ENCODE measurements at regions not wholly inside any gene's neighbourhood (a gene's known extent, or its start where the extent isn't known, plus 50 kb on each side); places are given as distances from the start of the nearest gene placed in this dataset.
"Not testable (repeated sequence)": the region's sequence is repeated elsewhere in the genome, so short reads cannot be mapped to it uniquely, and the experiment has no call there.

DNA sequence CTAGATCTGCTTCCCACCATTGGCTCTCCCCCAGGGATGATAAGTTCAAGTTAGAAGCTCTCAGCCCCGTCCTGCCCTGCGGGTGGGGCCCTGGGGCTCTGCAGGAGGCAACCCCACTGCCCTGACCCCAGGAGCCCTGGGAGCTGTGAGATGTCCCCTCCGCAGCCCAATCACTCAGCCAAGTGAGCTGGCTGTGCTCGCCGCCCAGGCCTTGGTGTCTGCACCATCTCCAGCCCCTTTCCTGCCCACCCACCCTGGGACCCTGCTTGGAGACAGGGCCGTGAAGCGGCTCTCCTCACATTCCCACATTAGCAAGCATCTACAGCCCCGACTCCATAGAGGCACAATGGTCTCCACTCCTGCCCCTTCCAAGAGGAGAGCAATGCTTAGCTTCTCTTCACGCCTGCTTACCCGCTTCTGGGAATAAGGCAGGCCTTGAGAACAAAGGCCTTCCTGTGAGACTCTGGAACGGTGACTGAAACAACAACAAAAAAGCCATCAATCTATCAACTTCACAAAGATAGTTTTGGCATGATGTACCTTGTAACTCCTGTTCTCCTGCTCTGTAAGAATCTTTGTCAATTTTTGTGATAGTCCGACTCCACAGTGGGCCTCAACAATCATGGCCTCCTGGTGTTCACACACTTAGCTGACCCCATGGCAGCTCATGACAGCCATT, 67.7 kb downstream of the FOXL3 start:
- Histone ChIP-seq H2AFZ (ENCODE audit: low read length, unreplicated experiment) (no peak overlapping the region), H3K27ac (ENCODE audit: low read depth, low read length) (no peak overlapping the region), H3K36me3 (ENCODE audit: insufficient read depth, low read length) (no peaks in the 10 kb centered on the region), H3K27me3 (ENCODE audit: insufficient read depth, low read length) (peaks cover 31% of the 10 kb centered on the region), H3K79me2 (ENCODE audit: control insufficient read depth, insufficient read depth, low read length, unreplicated experiment) (no peaks in the 10 kb centered on the region), H3K4me1 (ENCODE audit: control insufficient read depth, insufficient read depth, low read length, unreplicated experiment) (no peaks in the 10 kb centered on the region), H3K4me3 (ENCODE audit: low read depth, low read length) (no peak overlapping the region)

GRCh38 chr7:358352-358751, 68.4 kb downstream of the FOXL3 start:
- Histone ChIP-seq H3K27me3 (ENCODE audit: insufficient read depth, low read length) (peaks cover 31% of the 10 kb centered on the region), H3K4me3 (ENCODE audit: low read depth, low read length) (no peak overlapping the region), H3K79me2 (ENCODE audit: control insufficient read depth, insufficient read depth, low read length, unreplicated experiment) (no peaks in the 10 kb centered on the region), H3K27ac (ENCODE audit: low read depth, low read length) (no peak overlapping the region), H3K36me3 (ENCODE audit: insufficient read depth, low read length) (no peaks in the 10 kb centered on the region), H3K4me1 (ENCODE audit: control insufficient read depth, insufficient read depth, low read length, unreplicated experiment) (no peaks in the 10 kb centered on the region), H2AFZ (ENCODE audit: low read length, unreplicated experiment) (no peak overlapping the region)

DNA sequence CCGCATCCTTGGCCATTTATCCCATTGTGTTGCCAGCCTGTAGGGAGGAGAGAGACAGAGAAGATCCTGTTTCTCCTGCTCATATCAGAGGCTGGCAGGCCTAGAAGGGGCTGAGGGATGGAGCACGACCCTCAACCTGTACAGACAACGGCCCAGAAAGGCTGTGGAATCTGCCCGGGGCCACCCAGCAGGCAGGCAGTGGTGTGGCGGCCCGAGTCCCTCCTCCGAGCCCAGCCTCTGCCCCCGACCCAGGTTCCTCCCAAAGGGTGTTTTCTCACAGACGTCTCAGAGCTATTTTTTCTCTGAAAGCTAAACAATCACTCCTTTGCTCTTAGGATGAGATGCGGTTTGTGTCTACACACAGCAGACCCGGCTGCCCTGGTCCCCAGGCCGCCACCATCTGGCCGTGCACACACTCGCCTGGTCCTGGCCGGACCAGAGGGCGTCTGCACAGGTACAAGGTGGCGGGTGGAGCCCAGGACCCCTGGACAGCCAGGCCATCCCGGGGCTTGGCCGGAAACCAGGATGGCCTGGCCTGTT, 69.3 kb downstream of the FOXL3 start:
- H3K79me2 ChIP-seq (ENCODE audit: control insufficient read depth, insufficient read depth, low read length, unreplicated experiment), result no peaks in the 10 kb centered on the region
- H3K27ac ChIP-seq (ENCODE audit: low read depth, low read length), result no peak overlapping the region
- H3K36me3 ChIP-seq (ENCODE audit: insufficient read depth, low read length), result no peaks in the 10 kb centered on the region
- no peaks in the 10 kb centered on the region for H3K4me1 ChIP-seq (ENCODE audit: control insufficient read depth, insufficient read depth, low read length, unreplicated experiment)
- peaks cover 31% of the 10 kb centered on the region for H3K27me3 ChIP-seq (ENCODE audit: insufficient read depth, low read length)
- H3K4me3 ChIP-seq (ENCODE audit: low read depth, low read length), result no peak overlapping the region
- no peak overlapping the region for H2AFZ ChIP-seq (ENCODE audit: low read length, unreplicated experiment)

DNA sequence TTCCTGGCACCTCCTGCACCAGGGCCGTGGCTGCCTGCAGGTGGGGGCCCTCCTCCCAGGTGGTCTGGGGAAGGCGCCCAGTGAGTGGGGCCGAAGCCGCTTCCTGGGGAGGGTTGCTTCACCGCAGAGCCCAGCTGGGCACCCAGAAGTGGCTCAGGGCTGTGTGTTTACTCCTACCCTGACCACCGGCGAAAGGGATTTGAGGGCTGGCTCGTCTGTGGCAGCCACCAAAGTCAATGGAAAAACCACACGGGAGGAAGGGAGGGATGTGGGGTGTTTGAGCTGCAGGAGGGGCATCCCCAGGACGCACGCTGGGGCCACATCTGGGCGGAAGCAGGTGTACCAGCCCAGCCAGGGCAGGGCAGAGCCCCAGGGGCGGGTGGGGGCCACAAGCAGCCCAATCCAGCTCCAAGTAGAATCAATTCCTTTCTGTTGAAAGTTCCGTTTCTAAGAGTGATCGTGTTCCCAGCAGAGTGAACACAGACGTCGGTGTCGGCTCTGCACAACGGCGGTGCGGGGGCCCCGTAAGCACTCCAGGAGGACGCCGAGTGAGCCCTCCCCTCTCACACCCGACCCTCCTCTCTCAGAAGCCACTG, 69.9 kb downstream of the FOXL3 start:
- H3K4me1 ChIP-seq (ENCODE audit: control insufficient read depth, insufficient read depth, low read length, unreplicated experiment), result no peaks in the 10 kb centered on the region
- H3K27me3 ChIP-seq (ENCODE audit: insufficient read depth, low read length), result peaks cover 31% of the 10 kb centered on the region
- H3K27ac ChIP-seq (ENCODE audit: low read depth, low read length), result no peak overlapping the region
- no peak overlapping the region for H2AFZ ChIP-seq (ENCODE audit: low read length, unreplicated experiment)
- H3K36me3 ChIP-seq (ENCODE audit: insufficient read depth, low read length), result no peaks in the 10 kb centered on the region
- H3K79me2 ChIP-seq (ENCODE audit: control insufficient read depth, insufficient read depth, low read length, unreplicated experiment), result no peaks in the 10 kb centered on the region
- no peak overlapping the region for H3K4me3 ChIP-seq (ENCODE audit: low read depth, low read length)

DNA sequence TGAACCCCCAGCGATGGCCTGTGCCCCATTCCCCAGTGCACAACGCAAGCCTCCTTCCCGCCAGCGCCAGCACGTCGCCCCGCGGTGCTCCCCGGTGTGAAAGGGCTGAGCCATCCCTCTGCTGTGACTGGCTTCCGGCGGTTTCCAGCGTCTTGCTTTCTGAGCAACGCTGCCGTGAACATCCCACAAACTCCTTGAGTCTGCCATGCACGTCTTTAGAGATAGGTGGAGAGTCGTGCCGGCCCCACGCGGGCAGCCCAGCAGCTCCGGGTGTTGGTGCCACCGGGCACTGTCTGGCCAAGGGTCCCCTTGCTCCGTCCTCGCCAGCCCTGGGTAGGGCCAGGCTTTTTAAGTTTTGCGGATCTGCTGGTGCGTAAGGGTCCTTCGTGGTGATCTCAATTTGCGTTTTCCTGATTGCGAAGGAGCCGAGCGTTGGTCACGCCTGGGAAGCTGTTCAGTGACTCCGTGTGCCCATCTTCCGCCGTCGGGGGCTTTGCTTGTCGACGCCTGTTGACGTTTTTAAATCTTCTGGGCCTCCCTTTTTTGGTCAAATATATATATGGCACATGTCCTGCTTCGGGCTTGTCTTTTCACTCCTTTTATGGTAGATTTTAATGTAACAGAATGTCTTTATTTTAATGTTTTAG, 70.6 kb downstream of the FOXL3 start:
- no peaks in the 10 kb centered on the region for H3K4me1 ChIP-seq (ENCODE audit: control insufficient read depth, insufficient read depth, low read length, unreplicated experiment)
- H3K27me3 ChIP-seq (ENCODE audit: insufficient read depth, low read length), result peaks cover 34% of the 10 kb centered on the region
- no peak overlapping the region for H3K4me3 ChIP-seq (ENCODE audit: low read depth, low read length)
- H3K27ac ChIP-seq (ENCODE audit: low read depth, low read length), result no peak overlapping the region
- no peak overlapping the region for H2AFZ ChIP-seq (ENCODE audit: low read length, unreplicated experiment)
- no peaks in the 10 kb centered on the region for H3K36me3 ChIP-seq (ENCODE audit: insufficient read depth, low read length)
- H3K79me2 ChIP-seq (ENCODE audit: control insufficient read depth, insufficient read depth, low read length, unreplicated experiment), result no peaks in the 10 kb centered on the region

GRCh38 chr7:361182-361581, 71.2 kb downstream of the FOXL3 start:
- H3K79me2 ChIP-seq (ENCODE audit: control insufficient read depth, insufficient read depth, low read length, unreplicated experiment); H3K27ac ChIP-seq (ENCODE audit: low read depth, low read length); H2AFZ ChIP-seq (ENCODE audit: low read length, unreplicated experiment); H3K4me3 ChIP-seq (ENCODE audit: low read depth, low read length); H3K4me1 ChIP-seq (ENCODE audit: control insufficient read depth, insufficient read depth, low read length, unreplicated experiment); H3K36me3 ChIP-seq (ENCODE audit: insufficient read depth, low read length): not testable (repeated sequence)
- H3K27me3 ChIP-seq (ENCODE audit: insufficient read depth, low read length), result peaks cover 39% of the 10 kb centered on the region

GRCh38 chr7:361680-362401, 71.9 kb downstream of the FOXL3 start:
- no peaks in the 10 kb centered on the region for H3K79me2 ChIP-seq (ENCODE audit: control insufficient read depth, insufficient read depth, low read length, unreplicated experiment)
- no peak overlapping the region for H3K4me3 ChIP-seq (ENCODE audit: low read depth, low read length)
- H3K27ac ChIP-seq (ENCODE audit: low read depth, low read length), result no peak overlapping the region
- H3K27me3 ChIP-seq (ENCODE audit: insufficient read depth, low read length), result peaks cover 39% of the 10 kb centered on the region
- H2AFZ ChIP-seq (ENCODE audit: low read length, unreplicated experiment), result no peak overlapping the region
- no peaks in the 10 kb centered on the region for H3K36me3 ChIP-seq (ENCODE audit: insufficient read depth, low read length)
- H3K4me1 ChIP-seq (ENCODE audit: control insufficient read depth, insufficient read depth, low read length, unreplicated experiment), result no peaks in the 10 kb centered on the region

- no peak overlapping the region for H3K27ac ChIP-seq (ENCODE audit: low read depth, low read length)
- peaks cover 39% of the 10 kb centered on the region for H3K27me3 ChIP-seq (ENCODE audit: insufficient read depth, low read length)
- no peaks in the 10 kb centered on the region for H3K4me1 ChIP-seq (ENCODE audit: control insufficient read depth, insufficient read depth, low read length, unreplicated experiment)
- no peak overlapping the region for H3K4me3 ChIP-seq (ENCODE audit: low read depth, low read length)
- no peak overlapping the region for H2AFZ ChIP-seq (ENCODE audit: low read length, unreplicated experiment)
- no peaks in the 10 kb centered on the region for H3K36me3 ChIP-seq (ENCODE audit: insufficient read depth, low read length)
- H3K79me2 ChIP-seq (ENCODE audit: control insufficient read depth, insufficient read depth, low read length, unreplicated experiment), result no peaks in the 10 kb centered on the region
These were observed 72.6 kb downstream of the FOXL3 start for GRCh38 chr7:362402-363096.

GRCh38 chr7:363626-364025, 73.7 kb downstream of the FOXL3 start:
- peaks cover 31% of the 10 kb centered on the region for H3K27me3 ChIP-seq (ENCODE audit: insufficient read depth, low read length)

GRCh38 chr7:364536-364935, 74.6 kb downstream of the FOXL3 start:
- no peaks in the 10 kb centered on the region for H3K4me1 ChIP-seq (ENCODE audit: control insufficient read depth, insufficient read depth, low read length, unreplicated experiment)
- no peaks in the 10 kb centered on the region for H3K36me3 ChIP-seq (ENCODE audit: insufficient read depth, low read length)
- no peaks in the 10 kb centered on the region for H3K79me2 ChIP-seq (ENCODE audit: control insufficient read depth, insufficient read depth, low read length, unreplicated experiment)
- peaks cover 24% of the 10 kb centered on the region for H3K27me3 ChIP-seq (ENCODE audit: insufficient read depth, low read length)
- H3K4me3 ChIP-seq (ENCODE audit: low read depth, low read length), result no peak overlapping the region
- H2AFZ ChIP-seq (ENCODE audit: low read length, unreplicated experiment), result no peak overlapping the region
- no peak overlapping the region for H3K27ac ChIP-seq (ENCODE audit: low read depth, low read length)

More at GRCh38 chr7:363626-364025, 73.7 kb downstream of the FOXL3 start:
- Histone ChIP-seq H2AFZ (ENCODE audit: low read length, unreplicated experiment) (no peak overlapping the region), H3K4me1 (ENCODE audit: control insufficient read depth, insufficient read depth, low read length, unreplicated experiment) (no peaks in the 10 kb centered on the region), H3K27ac (ENCODE audit: low read depth, low read length) (no peak overlapping the region), H3K36me3 (ENCODE audit: insufficient read depth, low read length) (no peaks in the 10 kb centered on the region), H3K79me2 (ENCODE audit: control insufficient read depth, insufficient read depth, low read length, unreplicated experiment) (no peaks in the 10 kb centered on the region), H3K4me3 (ENCODE audit: low read depth, low read length) (no peak overlapping the region)
